H1 (cell line): ENCODE measurements at regions not wholly inside any gene's neighbourhood (a gene's known extent, or its start where the extent isn't known, plus 50 kb on each side); places are given as distances from the start of the nearest gene placed in this dataset.
"Not testable (repeated sequence)": the region's sequence is repeated elsewhere in the genome, so short reads cannot be mapped to it uniquely, and the experiment has no call there.

Experiments used
- CTCF ChIA-PET: fragments of 300-600 bp; sonication (Branson Sonifier 250); formaldehyde crosslinking; loops from one replicate; lab custom pipeline; 2021; ENCODE audit not compliant: partially characterized antibody; lab: Charles Lee
- POLR2A ChIA-PET: fragments of 300-600 bp; sonication (Branson Sonifier 250); formaldehyde crosslinking; loops from one replicate; lab custom pipeline; 2021; ENCODE audit warnings: inconsistent platforms; ENCODE audit not compliant: partially characterized antibody; lab: Charles Lee
- DNase-seq, 2 experiments: peaks; one replicate each; pipeline versions ENCODE4 v3.0.0 to v3.0.0-alpha.2; 2010 to 2022; ENCODE audit warnings: low spot score in 2 of 2, low read depth in 1 of 2, mixed read lengths in 1 of 2
- FAIRE-seq: peaks from 2 replicates; lab custom pipeline; 2011; peaks lifted over from hg19 to GRCh38; lab: Jason Lieb, UNC
- H2AFZ ChIP-seq: 2 replicates; pipeline ENCODE4 v1.8.1; 2012; ENCODE audit warnings: low read length, inconsistent platforms
- H2AK5ac ChIP-seq: 2 replicates; pipeline ENCODE4 v1.6.1; 2013; ENCODE audit warnings: low read depth, low read length
- H2BK120ac ChIP-seq: replicated peaks from 2 replicates; pipeline ENCODE3; 2013; ENCODE audit warnings: low read depth, low read length, inconsistent platforms
- H2BK12ac ChIP-seq: 2 replicates; pipeline ENCODE4 v1.6.1; 2013; ENCODE audit warnings: low read depth, low read length
- H2BK15ac ChIP-seq: 2 replicates; pipeline ENCODE4 v1.6.1; 2013; ENCODE audit warnings: low read length
- H2BK20ac ChIP-seq: 2 replicates; pipeline ENCODE4 v1.6.1; 2013; ENCODE audit warnings: low read length
- H2BK5ac ChIP-seq: 2 replicates; pipeline ENCODE4 v1.6.1; 2013; ENCODE audit warnings: low read depth, low read length
- H3K14ac ChIP-seq: 2 replicates; pipeline ENCODE4 v1.6.1; 2013; ENCODE audit warnings: inconsistent platforms; ENCODE audit not compliant: insufficient read length
- H3K18ac ChIP-seq: 2 replicates; pipeline ENCODE4 v1.6.1; 2013; ENCODE audit warnings: low read length; ENCODE audit errors: extremely low read depth
- H3K23ac ChIP-seq: 2 replicates; pipeline ENCODE4 v1.6.1; 2013; ENCODE audit warnings: inconsistent platforms; ENCODE audit not compliant: insufficient read length
- H3K23me2 ChIP-seq: 2 replicates; pipeline ENCODE4 v1.6.1; 2013; ENCODE audit warnings: low read depth, low read length
- H3K27ac ChIP-seq: 2 replicates; pipeline ENCODE4 v1.6.1; 2011; ENCODE audit warnings: low read depth, low read length, inconsistent platforms
- H3K27me3 ChIP-seq, 4 experiments: replicated peaks in 1 of 4; 1 replicate in 1 of 4; 2 replicates in 3 of 4; pipeline versions ENCODE4 v1.6.1 to v1.8.1; 2011 to 2013; ENCODE audit warnings: low read length in 3 of 4, mild to moderate bottlenecking in 3 of 4, inconsistent platforms in 2 of 4, mixed read lengths in 2 of 4, moderate library complexity in 1 of 4; ENCODE audit not compliant: control insufficient read depth in 3 of 4, insufficient read depth in 3 of 4; ENCODE audit errors: extremely low read depth in 1 of 4
- H3K36me3 ChIP-seq, 4 experiments: 2 replicates each; pipeline versions ENCODE4 v1.6.1 to v1.8.1; 2011 to 2013; ENCODE audit warnings: mild to moderate bottlenecking in 4 of 4, low read length in 3 of 4, moderate library complexity in 2 of 4, control low read depth in 1 of 4, inconsistent platforms in 1 of 4; ENCODE audit not compliant: insufficient read depth in 4 of 4, control insufficient read depth in 2 of 4
- H3K4ac ChIP-seq: replicated peaks from 2 replicates; pipeline ENCODE3; 2013; ENCODE audit warnings: low read length, low read depth, mixed read lengths, inconsistent platforms; ENCODE audit not compliant: insufficient read length
- H3K4me1 ChIP-seq, 4 experiments: replicated peaks in 1 of 4; 1 replicate in 1 of 4; 2 replicates in 3 of 4; pipeline versions ENCODE4 v1.6.1 to v1.8.1; 2011 to 2013; ENCODE audit warnings: low read length in 3 of 4, inconsistent platforms in 2 of 4, mixed read lengths in 1 of 4; ENCODE audit not compliant: insufficient read depth in 4 of 4, control insufficient read depth in 3 of 4
- H3K4me2 ChIP-seq, 2 experiments: 2 replicates each; pipeline versions ENCODE4 v1.6.1 to v1.8.1; 2011 to 2013; ENCODE audit warnings: low read depth in 2 of 2, low read length in 2 of 2, control low read depth in 1 of 2, inconsistent platforms in 1 of 2, mild to moderate bottlenecking in 1 of 2; ENCODE audit not compliant: insufficient read depth in 1 of 2
- H3K4me3 ChIP-seq, 4 experiments: fragments of 200-600, 300-600 bp in 1 of 4; sonication (generic), shearing (Covaris generic), sonication (Bioruptor Twin) in 1 of 4; 2 replicates each; pipeline versions ENCODE4 v1.5.1 to v1.8.1; 2011 to 2016; ENCODE audit warnings: low read length in 4 of 4, low read depth in 3 of 4, control low read depth in 2 of 4, inconsistent platforms in 2 of 4, mild to moderate bottlenecking in 2 of 4, mixed read lengths in 1 of 4, moderate library complexity in 1 of 4; ENCODE audit not compliant: insufficient read depth in 2 of 4; ENCODE audit errors: extremely low read depth in 1 of 4
- H3K56ac ChIP-seq: replicated peaks from 2 replicates; pipeline ENCODE3; 2013; ENCODE audit warnings: low read depth, mild to moderate bottlenecking, mixed read lengths, low read length, inconsistent platforms; ENCODE audit not compliant: insufficient read length
- H3K79me1 ChIP-seq: 2 replicates; pipeline ENCODE4 v1.6.1; 2013; ENCODE audit warnings: low read depth, low read length, control low read depth
- H3K79me2 ChIP-seq, 2 experiments: 2 replicates each; pipeline versions ENCODE4 v1.6.1 to v1.8.1; 2012 to 2013; ENCODE audit warnings: low read length in 2 of 2, mild to moderate bottlenecking in 2 of 2, inconsistent platforms in 1 of 2; ENCODE audit not compliant: insufficient read depth in 2 of 2, control insufficient read depth in 1 of 2
- H3K9ac ChIP-seq, 4 experiments: replicated peaks in 1 of 4; 1 replicate in 1 of 4; 2 replicates in 3 of 4; pipeline versions ENCODE4 v1.6.1 to v1.8.1; 2011 to 2013; ENCODE audit warnings: low read depth in 3 of 4, low read length in 3 of 4, control low read depth in 2 of 4, mild to moderate bottlenecking in 2 of 4, moderate library complexity in 2 of 4, inconsistent platforms in 1 of 4; ENCODE audit errors: extremely low read depth in 1 of 4
- H3K9me3 ChIP-seq, 2 experiments: 2 replicates each; pipeline versions ENCODE4 v1.6.1 to v1.8.1; 2012 to 2013; ENCODE audit warnings: mild to moderate bottlenecking in 2 of 2, moderate library complexity in 2 of 2, control low read depth in 1 of 2, inconsistent platforms in 1 of 2, low read depth in 1 of 2, low read length in 1 of 2, mixed read lengths in 1 of 2; ENCODE audit not compliant: insufficient read depth in 2 of 2
- H4K20me1 ChIP-seq, 2 experiments: replicated peaks in 1 of 2; 2 replicates each; pipeline versions ENCODE3 to v1.8.1; 2011 to 2013; ENCODE audit warnings: inconsistent platforms in 2 of 2, low read length in 2 of 2, mild to moderate bottlenecking in 1 of 2; ENCODE audit not compliant: insufficient read depth in 2 of 2, control insufficient read depth in 1 of 2
- H4K5ac ChIP-seq: 2 replicates; pipeline ENCODE4 v1.6.1; 2013; ENCODE audit warnings: low read length, low read depth, mixed read lengths, inconsistent platforms; ENCODE audit not compliant: insufficient read length
- H4K8ac ChIP-seq: 2 replicates; pipeline ENCODE4 v1.8.0; 2013; ENCODE audit warnings: mild to moderate bottlenecking, moderate library complexity, low read length, inconsistent platforms; ENCODE audit not compliant: insufficient read depth; ENCODE audit errors: extremely low read depth
- H4K91ac ChIP-seq: replicated peaks from 2 replicates; pipeline ENCODE3; 2013; ENCODE audit warnings: low read length, mixed read lengths, inconsistent platforms; ENCODE audit not compliant: insufficient read length
- CHD7 ChIP-seq: fragments of 300-600 bp; sonication (generic); IDR thresholded peaks from 2 replicates; pipeline ENCODE4 v1.7.1; 2012; ENCODE audit warnings: low read length, moderate library complexity, mild to moderate bottlenecking, inconsistent platforms; ENCODE audit not compliant: insufficient replicate concordance
- WGBS, 2 experiments: shearing (Covaris generic) in 1 of 2; methylation state at CpG; one replicate each; pipeline versions ENCODE4 v1.1.6 to v1.1.7; 2013 to 2015; ENCODE audit warnings: low lambda C conversion rate in 2 of 2, mixed read lengths in 2 of 2, inconsistent platforms in 1 of 2, low coverage in 1 of 2, missing lambda C conversion rate in 1 of 2; ENCODE audit not compliant: insufficient replicate concordance in 2 of 2, insufficient coverage in 1 of 2, insufficient read length in 1 of 2; ENCODE audit errors: extremely low coverage in 1 of 2, missing lambda C conversion rate in 1 of 2; 5-methylcytosine and 5-hydroxymethylcytosine counted together

GRCh38 chr3:27042541-27042940 lies 326.6 kb downstream of the NEK10 start:
- H2BK5ac ChIP-seq, H2BK12ac ChIP-seq, H2BK15ac ChIP-seq, H3K27me3 ChIP-seq, H3K4me2 ChIP-seq, H4K5ac ChIP-seq, H3K79me1 ChIP-seq, H4K91ac ChIP-seq, H2BK120ac ChIP-seq, H2BK20ac ChIP-seq, H3K23me2 ChIP-seq, H3K79me2 ChIP-seq, H3K18ac ChIP-seq, H3K27ac ChIP-seq, H3K4ac ChIP-seq, H2AK5ac ChIP-seq, POLR2A ChIA-PET, H3K36me3 ChIP-seq, H4K8ac ChIP-seq, H3K23ac ChIP-seq, CTCF ChIA-PET, H3K56ac ChIP-seq, H3K14ac ChIP-seq, H4K20me1 ChIP-seq, H2AFZ ChIP-seq, H3K9ac ChIP-seq, DNase-seq: not testable (repeated sequence)
- H3K4me1 ChIP-seq = peaks cover 3 to 15% (median 6%) of the 10 kb centered on the region in 4 experiments; a peak in 5 of 7 replicates
- peak; percentile 39 for TF ChIP-seq CHD7
- H3K4me3 ChIP-seq = peak overlapping the region in 1 of 4 experiments; percentile 11; a peak in 1 of 8 replicates
- 36% methylated on average over 2 of the region's 2 CpGs; no CpG with 5 or more reads in 1 of the 2 experiments for WGBS, 2 experiments
- H3K9me3 ChIP-seq = peaks cover 5 to 12% of the 10 kb centered on the region in 2 experiments; a peak in 3 of 4 replicates
- peak; percentile 50 for FAIRE-seq
